Uterus (tissue), 3 donors: ENCODE measurements at regions not wholly inside any gene's neighbourhood (a gene's known extent, or its start where the extent isn't known, plus 50 kb on each side); places are given as distances from the start of the nearest gene placed in this dataset.

Experiments
- DNase-seq, 2 donors: peaks; one replicate each; pipeline ENCODE4 v3.0.0-alpha.2; 2019 to 2020
- H3K27ac ChIP-seq, 2 donors: fragments of 200-600 bp; sonication (generic); 1 replicate in 1 of 2; 2 replicates in 1 of 2; pipeline ENCODE4 v1.5.1; 2016 to 2018
- H3K27me3 ChIP-seq, 2 donors: fragments of 200-600 bp; sonication (generic); one replicate each; pipeline ENCODE4 v1.5.1; 2018 to 2019; ENCODE audit warnings: control low read depth in 1 of 2
- H3K36me3 ChIP-seq, 2 donors: fragments of 200-600 bp; sonication (generic); one replicate each; pipeline ENCODE4 v1.5.1; 2019; ENCODE audit warnings: control low read depth in 1 of 2
- H3K4me1 ChIP-seq, 2 donors: fragments of 200-600 bp; sonication (generic); one replicate each; pipeline ENCODE4 v1.5.1; 2018 to 2019; ENCODE audit warnings: control low read depth in 1 of 2
- H3K4me3 ChIP-seq, 2 donors: fragments of 200-600 bp; sonication (generic); 1 replicate in 1 of 2; 2 replicates in 1 of 2; pipeline ENCODE4 v1.5.1; 2018 to 2019; ENCODE audit warnings: mild to moderate bottlenecking in 1 of 2
- H3K9me3 ChIP-seq, 2 donors: fragments of 200-600 bp; sonication (generic); one replicate each; pipeline ENCODE4 v1.5.1; 2019; ENCODE audit warnings: control low read depth in 1 of 2
- POLR2A ChIP-seq, 2 donors: fragments of 450-650 bp; IDR thresholded peaks; one replicate each; pipeline ENCODE4 v1.6.1; 2016; ENCODE audit warnings: antibody characterized with exemption in 2 of 2, mild to moderate bottlenecking in 1 of 2, moderate library complexity in 1 of 2
- intact Hi-C: fragments of 100-400 bp; cut with DNase I; formaldehyde crosslinking; loops from one replicate; pipeline ENCODE4 v1.15.1; 2023; ENCODE audit warnings: low total_unique reads
- TF ChIP-seq, protein P1 (sequence below), 4 experiments: fragments of 200-600 bp in 2 of 4; fragments of 450-650 bp in 2 of 4; sonication (generic) in 2 of 4; IDR thresholded peaks; one replicate each; pipeline ENCODE4 v1.5.1; 2016 to 2019; ENCODE audit warnings: antibody characterized with exemption in 4 of 4, mild to moderate bottlenecking in 2 of 4, moderate library complexity in 1 of 4
- donor health status: DM: yes; HTN: yes; CAD: no.

- Histone ChIP-seq H3K4me3 (no peak overlapping the region), H3K4me1 (no peaks in the 10 kb centered on the region), H3K27me3 (no peaks in the 10 kb centered on the region), H3K36me3 (no peaks in the 10 kb centered on the region), H3K9me3 (no peaks in the 10 kb centered on the region), H3K27ac (no peak overlapping the region)
- TF ChIP-seq, protein P1, sequence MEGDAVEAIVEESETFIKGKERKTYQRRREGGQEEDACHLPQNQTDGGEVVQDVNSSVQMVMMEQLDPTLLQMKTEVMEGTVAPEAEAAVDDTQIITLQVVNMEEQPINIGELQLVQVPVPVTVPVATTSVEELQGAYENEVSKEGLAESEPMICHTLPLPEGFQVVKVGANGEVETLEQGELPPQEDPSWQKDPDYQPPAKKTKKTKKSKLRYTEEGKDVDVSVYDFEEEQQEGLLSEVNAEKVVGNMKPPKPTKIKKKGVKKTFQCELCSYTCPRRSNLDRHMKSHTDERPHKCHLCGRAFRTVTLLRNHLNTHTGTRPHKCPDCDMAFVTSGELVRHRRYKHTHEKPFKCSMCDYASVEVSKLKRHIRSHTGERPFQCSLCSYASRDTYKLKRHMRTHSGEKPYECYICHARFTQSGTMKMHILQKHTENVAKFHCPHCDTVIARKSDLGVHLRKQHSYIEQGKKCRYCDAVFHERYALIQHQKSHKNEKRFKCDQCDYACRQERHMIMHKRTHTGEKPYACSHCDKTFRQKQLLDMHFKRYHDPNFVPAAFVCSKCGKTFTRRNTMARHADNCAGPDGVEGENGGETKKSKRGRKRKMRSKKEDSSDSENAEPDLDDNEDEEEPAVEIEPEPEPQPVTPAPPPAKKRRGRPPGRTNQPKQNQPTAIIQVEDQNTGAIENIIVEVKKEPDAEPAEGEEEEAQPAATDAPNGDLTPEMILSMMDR (IDR thresholded peaks at IDR 0.05), result no peak
- TF ChIP-seq POLR2A (IDR thresholded peaks at IDR 0.05), result no peak
- intact Hi-C loops, result no loop called here
- DNase-seq, result no peak
Measured at GRCh38 chr11:80167766-80168165, 726.9 kb upstream of the TENM4 start.

DNA sequence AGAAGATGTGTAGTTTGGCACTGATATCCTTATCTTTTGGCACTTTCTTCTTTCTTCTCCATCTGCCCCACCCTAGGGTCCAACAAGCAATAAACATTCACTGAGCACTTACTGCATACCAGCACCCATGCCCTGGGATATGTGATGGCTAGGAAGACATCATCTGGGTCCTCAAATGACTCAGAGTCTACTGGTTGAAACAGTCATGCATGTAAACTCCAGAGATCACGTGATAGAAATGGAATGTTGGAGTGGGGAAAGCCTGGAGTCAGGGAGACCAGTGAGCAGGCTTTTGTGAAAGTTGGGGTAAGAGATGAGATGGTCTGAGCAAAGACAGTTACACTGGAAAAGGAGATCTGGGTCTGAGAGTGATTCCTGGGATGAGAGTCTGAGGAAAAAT is 724.9 kb upstream of the TENM4 start:
- Histone ChIP-seq H3K27ac (no peak overlapping the region), H3K36me3 (no peaks in the 10 kb centered on the region), H3K9me3 (no peaks in the 10 kb centered on the region), H3K4me3 (no peak overlapping the region), H3K4me1 (no peaks in the 10 kb centered on the region), H3K27me3 (no peaks in the 10 kb centered on the region)
- intact Hi-C loops, result no loop called here
- no peak for TF ChIP-seq POLR2A (IDR thresholded peaks at IDR 0.05)
- TF ChIP-seq, protein P1 (IDR thresholded peaks at IDR 0.05), result no peak
- DNase-seq, result no peak

- Histone ChIP-seq H3K9me3 (no peaks in the 10 kb centered on the region), H3K27me3 (no peaks in the 10 kb centered on the region), H3K4me1 (no peaks in the 10 kb centered on the region), H3K27ac (no peak overlapping the region), H3K36me3 (no peaks in the 10 kb centered on the region), H3K4me3 (no peak overlapping the region)
- TF ChIP-seq POLR2A (IDR thresholded peaks at IDR 0.05), result no peak
- TF ChIP-seq, protein P1 (IDR thresholded peaks at IDR 0.05), result no peak
- no peak for DNase-seq
- intact Hi-C loops, result no loop called here
Measured at GRCh38 chr11:80163441-80163840, 722.6 kb upstream of the TENM4 start.

- Histone ChIP-seq H3K27ac (no peak overlapping the region), H3K36me3 (no peaks in the 10 kb centered on the region), H3K9me3 (no peaks in the 10 kb centered on the region), H3K4me3 (no peak overlapping the region), H3K4me1 (no peaks in the 10 kb centered on the region), H3K27me3 (no peaks in the 10 kb centered on the region)
- TF ChIP-seq, protein P1 (IDR thresholded peaks at IDR 0.05), result no peak
- no peak for TF ChIP-seq POLR2A (IDR thresholded peaks at IDR 0.05)
- DNase-seq, result no peak
- intact Hi-C loops, result no loop called here
Measured at GRCh38 chr11:80163011-80163410, 722.2 kb upstream of the TENM4 start.

GRCh38 chr11:80162387-80162786 is 721.6 kb upstream of the TENM4 start:
- H3K4me1 ChIP-seq, result no peaks in the 10 kb centered on the region
- H3K9me3 ChIP-seq, result no peaks in the 10 kb centered on the region
- intact Hi-C loops, result no loop called here
- no peak for DNase-seq
- no peak overlapping the region for H3K27ac ChIP-seq
- no peaks in the 10 kb centered on the region for H3K36me3 ChIP-seq
- TF ChIP-seq, protein P1 (IDR thresholded peaks at IDR 0.05), result no peak
- TF ChIP-seq POLR2A (IDR thresholded peaks at IDR 0.05), result no peak
- no peak overlapping the region for H3K4me3 ChIP-seq
- H3K27me3 ChIP-seq, result no peaks in the 10 kb centered on the region
